GM23248 (cell line): ENCODE measurements at regions not wholly inside any gene's neighbourhood (a gene's known extent, or its start where the extent isn't known, plus 50 kb on each side); places are given as distances from the start of the nearest gene placed in this dataset.

Source experiments
- EZH2 ChIP-seq: fragments of 200-600 bp; sonication (generic); IDR thresholded peaks from 2 replicates; pipeline ENCODE4 v1.6.1; 2018; ENCODE audit warnings: antibody characterized with exemption, mild to moderate bottlenecking; ENCODE audit not compliant: insufficient read depth, poor library complexity, severe bottlenecking
- EZH2phosphoT487 ChIP-seq: fragments of 200-600 bp; sonication (generic); IDR thresholded peaks from 2 replicates; pipeline ENCODE4 v1.6.1; 2018; ENCODE audit warnings: antibody characterized with exemption, moderate library complexity, mild to moderate bottlenecking, low read depth; ENCODE audit not compliant: insufficient read depth

GRCh38 chr5:73388740-73389139, 59.8 kb downstream of the FOXD1 start:
- TF ChIP-seq EZH2phosphoT487 = no peak
- TF ChIP-seq EZH2 = no peak
